Calu3 (cell line): ENCODE measurements at regions not wholly inside any gene's neighbourhood (a gene's known extent, or its start where the extent isn't known, plus 50 kb on each side); places are given as distances from the start of the nearest gene placed in this dataset.

ENCODE experiments used
- BruUV-seq: library from RNA; stranded (reverse); fragments of 400-500 nt; replicated peaks from 2 replicates; lab custom pipeline; 2021; lab: Mats Ljungman, UMichigan
- CTCF ChIA-PET: fragments of 300-600 bp; sonication (Branson Sonifier 250); formaldehyde crosslinking; loops from one replicate; lab custom pipeline; 2022; ENCODE audit warnings: antibody characterized with exemption; lab: Charles Lee
- DNase-seq: peaks from one replicate; pipeline ENCODE4 v3.0.0; 2022
- H3K27ac Mint-ChIP-seq: one replicate; pipeline ENCODE4 v1.8.0; 2022; ENCODE audit warnings: mixed read lengths; ENCODE audit not compliant: unreplicated experiment
- H3K27me3 Mint-ChIP-seq: one replicate; pipeline ENCODE4 v1.8.0; 2022; ENCODE audit warnings: mixed read lengths; ENCODE audit not compliant: unreplicated experiment
- H3K36me3 Mint-ChIP-seq: one replicate; pipeline ENCODE4 v1.8.0; 2022; ENCODE audit warnings: mild to moderate bottlenecking, moderate library complexity, mixed read lengths; ENCODE audit not compliant: insufficient read depth, unreplicated experiment
- H3K4me1 Mint-ChIP-seq: one replicate; pipeline ENCODE4 v1.8.0; 2022; ENCODE audit warnings: mild to moderate bottlenecking, low read depth, mixed read lengths; ENCODE audit not compliant: unreplicated experiment
- H3K4me3 Mint-ChIP-seq: one replicate; pipeline ENCODE4 v1.8.0; 2022; ENCODE audit warnings: mild to moderate bottlenecking, low read depth, moderate library complexity, mixed read lengths; ENCODE audit not compliant: unreplicated experiment
- H3K9me3 Mint-ChIP-seq: one replicate; pipeline ENCODE4 v1.8.0; 2022; ENCODE audit warnings: low read depth, mixed read lengths; ENCODE audit not compliant: unreplicated experiment
- intact Hi-C: fragments of 100-400 bp; cut with micrococcal nuclease; formaldehyde crosslinking; loops from one replicate; pipeline ENCODE4 v1.10.0; 2022; ENCODE audit not compliant: unreplicated experiment
- TF ChIP-seq, protein P1 (sequence below): fragments of 200-600 bp; IDR thresholded peaks from one replicate; pipeline ENCODE4 v1.8.0; 2022; ENCODE audit warnings: antibody characterized with exemption; ENCODE audit not compliant: unreplicated experiment

DNA sequence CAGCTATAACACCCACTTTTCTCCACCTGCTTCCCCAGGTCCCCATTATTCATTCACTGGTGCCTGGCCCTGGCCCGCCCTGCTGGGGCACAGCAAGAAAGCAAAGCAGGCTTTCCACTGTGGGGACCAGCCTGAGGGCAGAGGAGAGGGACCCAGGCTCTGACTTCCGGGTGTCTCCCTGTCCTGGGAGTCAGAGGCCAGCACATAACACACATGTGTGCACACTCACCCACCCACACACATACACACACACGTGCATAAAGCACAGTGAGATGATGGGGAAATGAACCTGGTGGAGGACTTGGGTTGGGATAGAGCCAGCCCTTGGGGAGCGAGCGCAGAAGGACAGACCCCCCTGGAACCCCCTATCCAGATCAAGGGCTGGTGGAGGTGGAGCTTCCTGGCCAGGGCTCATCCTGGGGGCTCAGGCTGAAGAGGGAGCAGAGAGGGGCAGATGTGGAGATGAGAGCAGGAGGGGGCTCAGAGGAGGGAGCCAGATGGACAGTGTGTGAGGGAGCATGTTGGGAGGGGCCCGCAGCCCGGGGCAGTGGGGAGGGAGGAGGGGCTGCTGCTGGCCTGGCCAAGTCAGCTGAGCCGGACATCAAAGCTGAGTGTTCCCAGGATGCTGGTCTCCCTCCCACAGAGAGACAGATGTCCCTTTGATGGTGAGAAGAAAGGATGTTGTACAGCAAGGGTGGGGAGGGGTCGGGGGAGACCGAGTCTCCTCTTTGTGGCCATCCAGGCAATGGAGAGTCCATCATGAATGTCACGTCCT lies 78.2 kb downstream of the LINGO1 start:
- intact Hi-C loops = no loop called here
- TF ChIP-seq, protein P1, sequence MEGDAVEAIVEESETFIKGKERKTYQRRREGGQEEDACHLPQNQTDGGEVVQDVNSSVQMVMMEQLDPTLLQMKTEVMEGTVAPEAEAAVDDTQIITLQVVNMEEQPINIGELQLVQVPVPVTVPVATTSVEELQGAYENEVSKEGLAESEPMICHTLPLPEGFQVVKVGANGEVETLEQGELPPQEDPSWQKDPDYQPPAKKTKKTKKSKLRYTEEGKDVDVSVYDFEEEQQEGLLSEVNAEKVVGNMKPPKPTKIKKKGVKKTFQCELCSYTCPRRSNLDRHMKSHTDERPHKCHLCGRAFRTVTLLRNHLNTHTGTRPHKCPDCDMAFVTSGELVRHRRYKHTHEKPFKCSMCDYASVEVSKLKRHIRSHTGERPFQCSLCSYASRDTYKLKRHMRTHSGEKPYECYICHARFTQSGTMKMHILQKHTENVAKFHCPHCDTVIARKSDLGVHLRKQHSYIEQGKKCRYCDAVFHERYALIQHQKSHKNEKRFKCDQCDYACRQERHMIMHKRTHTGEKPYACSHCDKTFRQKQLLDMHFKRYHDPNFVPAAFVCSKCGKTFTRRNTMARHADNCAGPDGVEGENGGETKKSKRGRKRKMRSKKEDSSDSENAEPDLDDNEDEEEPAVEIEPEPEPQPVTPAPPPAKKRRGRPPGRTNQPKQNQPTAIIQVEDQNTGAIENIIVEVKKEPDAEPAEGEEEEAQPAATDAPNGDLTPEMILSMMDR = no peak

DNA sequence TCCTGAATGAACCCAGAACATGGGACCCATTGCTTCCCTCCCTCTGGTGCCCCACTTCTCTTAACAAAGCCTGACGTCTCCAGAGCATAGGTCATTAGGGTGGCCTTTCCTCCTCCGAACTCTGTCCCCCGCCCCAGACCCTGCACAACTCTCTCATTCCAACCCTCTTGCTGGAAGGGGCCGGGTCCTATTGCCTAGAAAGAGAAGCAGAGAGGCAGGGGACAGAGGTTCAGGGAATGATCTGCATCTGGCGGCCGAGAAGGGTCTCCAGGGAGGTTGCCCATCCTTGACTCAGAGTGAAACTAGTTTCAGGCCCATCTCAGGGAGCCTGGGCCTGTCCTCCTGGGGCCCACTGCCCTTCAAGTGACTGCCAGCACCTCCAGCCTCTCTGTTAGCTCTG lies 79.0 kb downstream of the LINGO1 start:
- H3K4me1 Mint-ChIP-seq = no peaks in the 10 kb centered on the region
- no peak overlapping the region for H3K27ac Mint-ChIP-seq
- H3K36me3 Mint-ChIP-seq = no peaks in the 10 kb centered on the region
- no TSS peak for BruUV-seq
- peaks cover 23% of the 10 kb centered on the region for H3K27me3 Mint-ChIP-seq
- CTCF ChIA-PET = interaction anchor here (1.2 kb wide), 1 partner anchor 10 kb away, joined by 3 read pairs; no protein-coding TSS in a partner anchor
- intact Hi-C loops = no loop called here
- TF ChIP-seq, protein P1 = no peak
- DNase-seq = no peak
- no peaks in the 10 kb centered on the region for H3K9me3 Mint-ChIP-seq
- no peak overlapping the region for H3K4me3 Mint-ChIP-seq

More for the DNA sequence above, 78.2 kb downstream of the LINGO1 start:
- no peaks in the 10 kb centered on the region for H3K9me3 Mint-ChIP-seq
- no peak overlapping the region for H3K27ac Mint-ChIP-seq
- no peaks in the 10 kb centered on the region for H3K4me1 Mint-ChIP-seq
- CTCF ChIA-PET = interaction anchor here (1.2 kb wide), 1 partner anchor 11 kb away, joined by 3 read pairs; no protein-coding TSS in a partner anchor
- H3K36me3 Mint-ChIP-seq = no peaks in the 10 kb centered on the region
- peaks cover 31% of the 10 kb centered on the region for H3K27me3 Mint-ChIP-seq
- no peak overlapping the region for H3K4me3 Mint-ChIP-seq
- BruUV-seq = no TSS peak
- no peak for DNase-seq

DNA sequence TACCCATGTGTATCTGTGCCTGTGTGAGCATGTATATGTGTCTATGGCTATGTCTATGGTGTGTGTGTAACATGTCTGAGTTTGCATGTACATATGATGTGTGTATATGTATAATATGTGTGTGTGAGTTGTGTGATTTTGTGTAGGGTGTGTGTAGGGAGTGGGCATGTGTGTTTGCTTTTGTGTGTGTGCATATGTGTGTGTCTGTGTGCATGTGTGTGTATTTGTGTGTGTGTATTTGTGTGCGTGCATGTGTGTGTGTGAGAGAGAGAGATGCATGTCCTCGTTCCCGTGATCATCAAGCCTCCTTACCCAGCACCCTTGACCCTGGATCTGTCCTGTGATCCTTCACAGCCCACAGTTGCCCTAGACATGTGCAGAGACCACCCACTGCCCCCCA lies 79.5 kb downstream of the LINGO1 start:
- no TSS peak for BruUV-seq
- Mint-ChIP-seq H3K36me3 (no peaks in the 10 kb centered on the region), H3K4me1 (no peaks in the 10 kb centered on the region), H3K27me3 (peaks cover 18% of the 10 kb centered on the region), H3K4me3 (no peak overlapping the region), H3K27ac (no peak overlapping the region), H3K9me3 (no peaks in the 10 kb centered on the region)
- intact Hi-C loops = no loop called here
- DNase-seq = no peak
- TF ChIP-seq, protein P1 = no peak
- CTCF ChIA-PET = no interaction called here

DNA sequence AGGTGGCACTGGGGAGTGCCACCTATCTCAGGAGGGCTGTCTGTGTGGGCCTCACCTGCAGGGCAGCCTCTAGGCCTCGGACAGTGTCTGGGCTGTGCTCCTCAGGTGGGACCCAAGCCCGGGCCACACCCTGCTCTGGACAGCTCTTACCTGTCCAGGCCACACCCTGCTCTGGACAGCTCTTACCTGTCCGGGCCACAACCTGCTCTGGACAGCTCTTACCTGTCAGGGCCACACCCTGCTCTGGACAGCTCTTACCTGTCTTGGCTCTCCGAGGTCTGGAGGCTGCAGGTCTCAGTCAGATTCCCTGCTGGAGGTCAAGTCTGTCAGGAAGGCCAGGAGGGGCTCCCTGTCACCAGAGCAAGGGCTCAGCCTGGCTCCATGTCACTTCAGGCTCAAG lies 80.6 kb downstream of the LINGO1 start:
- DNase-seq = no peak
- TF ChIP-seq, protein P1 = no peak
- H3K36me3 Mint-ChIP-seq = no peaks in the 10 kb centered on the region
- H3K27me3 Mint-ChIP-seq = peaks cover 14% of the 10 kb centered on the region
- no peaks in the 10 kb centered on the region for H3K9me3 Mint-ChIP-seq
- BruUV-seq = no TSS peak
- intact Hi-C loops = no loop called here
- H3K4me3 Mint-ChIP-seq = no peak overlapping the region
- no peak overlapping the region for H3K27ac Mint-ChIP-seq
- no peaks in the 10 kb centered on the region for H3K4me1 Mint-ChIP-seq
- CTCF ChIA-PET = interaction anchor here (1.0 to 1.3 kb wide), 2 partner anchors 9 to 353 kb away, joined by 3 to 7 read pairs; no protein-coding TSS in a partner anchor
